Activated naive CD4-positive, alpha-beta T cell (primary cell): ENCODE measurements at regions not wholly inside any gene's neighbourhood (a gene's known extent, or its start where the extent isn't known, plus 50 kb on each side); places are given as distances from the start of the nearest gene placed in this dataset.
A peak's percentile ranks its signal among the peaks of the same experiment; 100 is the strongest.
"Not testable (repeated sequence)": the region's sequence is repeated elsewhere in the genome, so short reads cannot be mapped to it uniquely, and the experiment has no call there.

Source experiments
- DNase-seq, 4 experiments: peaks; one replicate each; lab custom pipeline; 2025; lab: John Stamatoyannopoulos, UW

DNA sequence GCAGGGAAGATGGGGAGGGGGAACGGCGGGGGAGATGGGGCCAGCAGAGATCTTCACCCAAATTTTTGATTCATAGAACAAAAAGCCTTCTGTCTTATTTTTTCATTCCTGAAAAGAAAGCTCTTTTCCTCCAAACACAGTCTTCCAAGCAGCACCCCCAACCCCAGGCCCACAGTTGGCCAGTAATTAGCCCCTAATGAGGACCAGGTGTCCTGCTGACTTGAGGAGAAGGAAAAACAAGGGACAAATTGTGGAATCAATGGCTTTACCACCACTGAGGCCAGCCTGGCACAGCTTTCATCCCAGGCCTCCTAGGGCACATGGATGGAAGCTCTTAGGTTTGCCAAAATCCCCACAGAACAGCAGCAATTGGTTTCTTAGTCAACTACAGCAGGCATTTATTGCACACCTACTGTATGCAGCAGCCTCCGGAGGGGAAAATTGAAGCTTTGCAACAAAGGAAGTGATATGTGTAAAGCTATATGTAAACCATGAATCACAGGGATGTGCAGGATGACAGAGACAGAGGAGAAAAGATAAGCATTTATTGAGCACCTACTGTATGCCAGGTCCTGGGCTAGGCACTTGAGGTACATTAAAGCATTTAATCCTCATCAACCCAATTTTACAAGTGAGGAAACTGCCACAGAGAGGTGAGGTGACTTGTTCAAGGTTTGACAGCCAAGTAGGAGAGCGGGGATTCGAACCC is 199.5 kb downstream of the TBC1D2B start:
- no peak for DNase-seq

GRCh38 chr15:77876107-77876820 is 201.2 kb downstream of the TBC1D2B start:
- DNase-seq, result not testable (repeated sequence)

DNA sequence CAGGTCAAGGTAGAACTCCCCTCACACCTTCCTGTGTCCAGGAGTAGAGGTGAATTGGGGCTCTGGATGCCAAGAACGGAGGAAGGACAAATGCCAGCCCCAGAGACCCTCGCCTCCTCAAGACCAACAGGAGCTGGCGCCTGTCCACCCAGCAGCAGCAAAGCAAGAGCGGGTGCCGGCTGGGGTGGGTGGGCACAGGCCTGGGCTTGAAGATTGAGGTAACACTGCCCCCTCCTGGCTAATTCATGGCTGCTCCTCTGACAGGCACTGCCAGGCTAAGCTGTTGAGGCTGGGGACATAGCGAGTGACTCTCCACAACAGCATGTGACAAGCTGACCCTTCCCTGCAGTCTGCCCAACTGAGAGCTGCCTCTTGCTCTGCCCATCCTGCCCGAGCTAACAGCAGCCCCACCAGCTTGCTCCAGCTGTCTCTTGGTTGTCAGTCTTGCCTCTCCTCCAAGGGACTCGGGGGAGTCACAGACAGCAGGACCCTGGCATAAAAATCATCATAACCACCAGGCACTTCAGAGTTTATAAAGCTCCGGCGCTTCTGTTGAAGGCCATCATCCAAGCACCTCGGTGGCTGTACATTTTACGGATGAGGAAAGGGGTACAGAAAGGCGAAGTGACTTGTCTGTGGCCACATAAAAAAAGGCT is 202.3 kb downstream of the TBC1D2B start:
- DNase-seq, result peak in 1 of 4 experiments; percentile 7

DNA sequence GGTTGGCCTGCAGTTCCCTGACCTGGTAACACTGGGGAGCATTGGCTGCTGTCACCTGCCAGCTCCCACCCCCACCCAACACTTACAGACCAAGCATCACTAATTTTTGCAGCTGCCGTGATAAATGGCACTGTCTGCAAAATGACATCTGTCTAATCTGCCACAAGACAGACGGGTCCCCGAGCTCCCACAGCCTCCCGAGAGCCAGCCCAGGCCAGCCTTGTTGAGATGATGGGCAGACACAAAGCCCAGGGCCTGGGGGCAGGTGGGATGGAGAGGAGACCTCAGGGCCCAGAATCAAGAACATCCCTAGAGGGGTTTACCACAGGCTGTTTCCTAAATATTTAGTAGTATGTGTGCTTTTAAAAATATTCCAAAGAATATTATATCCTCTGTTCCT is 203.4 kb downstream of the TBC1D2B start:
- DNase-seq, result no peak

DNA sequence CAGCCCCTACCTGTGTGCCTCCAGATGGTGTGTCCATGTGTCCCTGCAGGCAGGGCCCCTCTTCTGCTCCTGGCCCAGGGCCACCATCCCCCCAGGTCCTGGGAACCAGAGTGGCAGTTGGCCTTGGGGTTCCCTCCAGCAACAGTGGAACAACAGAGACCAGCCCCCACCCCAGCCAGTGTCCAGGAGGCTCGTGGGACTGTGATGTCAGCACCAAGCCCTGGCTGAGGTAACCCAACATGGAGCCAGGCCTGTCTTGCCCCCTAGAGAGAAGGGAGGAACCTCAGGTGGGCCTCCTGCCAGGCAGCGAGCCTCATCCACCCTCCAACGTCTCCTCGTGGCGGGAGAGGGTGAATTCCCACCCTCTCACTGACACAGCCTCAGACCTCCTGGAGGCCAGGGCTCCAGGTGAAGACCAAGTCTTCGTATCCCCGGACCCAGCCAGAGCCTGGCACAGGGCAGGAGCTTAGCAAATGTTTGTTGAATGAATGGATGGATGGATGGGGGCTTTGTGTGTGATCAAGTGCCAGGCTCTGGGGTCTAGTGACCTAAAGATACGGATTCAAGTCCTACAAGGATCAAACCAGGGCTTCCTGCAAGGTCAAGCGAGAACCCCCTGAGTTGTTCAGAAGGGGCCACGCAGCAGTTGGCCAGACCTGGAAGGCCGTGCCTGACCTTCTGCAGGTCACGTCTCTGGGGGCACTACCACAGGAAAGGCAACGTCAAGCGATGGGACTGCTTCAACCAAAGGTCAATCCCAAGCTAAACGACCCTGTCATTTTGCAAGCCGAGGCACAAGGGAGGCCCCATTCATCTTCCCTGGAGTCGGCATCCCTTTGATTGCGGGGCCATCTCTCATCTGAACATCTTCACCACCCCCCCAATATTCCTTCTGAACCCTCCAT is 204.7 kb downstream of the TBC1D2B start:
- DNase-seq, result not testable (repeated sequence)

- DNase-seq, result no peak
Observed at GRCh38 chr15:77871852-77872371, 205.6 kb downstream of the TBC1D2B start.

GRCh38 chr15:77870195-77871065 is 207.1 kb downstream of the TBC1D2B start:
- no peak for DNase-seq

DNA sequence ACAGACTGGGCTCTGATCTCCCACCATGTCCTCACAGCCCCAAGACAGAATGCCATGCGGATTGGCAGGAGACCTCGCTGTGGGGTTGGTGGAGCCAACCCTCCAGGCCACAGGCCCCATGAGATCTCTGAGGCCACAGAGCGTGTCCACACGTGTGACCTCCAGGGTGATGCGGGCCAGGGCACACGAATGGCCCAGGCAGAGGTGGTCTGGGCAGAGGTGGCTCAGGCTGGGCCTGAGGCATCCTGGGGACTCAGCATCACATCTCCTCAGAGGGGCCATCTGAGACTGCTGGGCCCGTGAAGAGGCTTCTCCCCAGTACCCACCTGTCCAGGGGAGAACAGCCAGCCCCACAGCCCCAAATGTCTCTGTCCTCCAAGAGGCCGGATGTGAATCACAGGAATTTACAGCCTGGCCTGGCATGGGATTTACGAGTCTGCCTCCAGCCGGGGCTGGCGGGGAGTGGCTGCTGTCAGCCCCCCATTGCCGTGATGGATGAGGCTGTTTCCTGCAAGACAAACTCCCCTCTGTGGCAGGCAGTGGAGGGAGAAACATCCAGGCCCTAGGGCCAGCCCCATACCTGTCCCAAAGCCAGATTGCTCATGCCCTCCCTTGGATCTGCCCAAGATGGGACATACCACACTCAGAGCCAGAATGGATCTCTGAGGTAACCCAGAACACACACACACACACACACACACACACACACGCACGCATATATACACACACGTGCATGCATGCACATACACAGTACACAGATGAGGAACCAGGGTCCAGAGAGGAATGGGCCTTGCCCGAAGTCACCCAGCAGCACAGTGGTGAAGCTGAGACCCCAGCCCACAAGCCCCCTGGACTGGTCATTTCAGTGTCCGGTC is 208.3 kb downstream of the TBC1D2B start:
- DNase-seq, result no peak

- not testable (repeated sequence) for DNase-seq
Observed at GRCh38 chr15:77868048-77868629, 209.4 kb downstream of the TBC1D2B start.

- no peak for DNase-seq
Observed at GRCh38 chr15:77867266-77868047, 210.1 kb downstream of the TBC1D2B start.

DNA sequence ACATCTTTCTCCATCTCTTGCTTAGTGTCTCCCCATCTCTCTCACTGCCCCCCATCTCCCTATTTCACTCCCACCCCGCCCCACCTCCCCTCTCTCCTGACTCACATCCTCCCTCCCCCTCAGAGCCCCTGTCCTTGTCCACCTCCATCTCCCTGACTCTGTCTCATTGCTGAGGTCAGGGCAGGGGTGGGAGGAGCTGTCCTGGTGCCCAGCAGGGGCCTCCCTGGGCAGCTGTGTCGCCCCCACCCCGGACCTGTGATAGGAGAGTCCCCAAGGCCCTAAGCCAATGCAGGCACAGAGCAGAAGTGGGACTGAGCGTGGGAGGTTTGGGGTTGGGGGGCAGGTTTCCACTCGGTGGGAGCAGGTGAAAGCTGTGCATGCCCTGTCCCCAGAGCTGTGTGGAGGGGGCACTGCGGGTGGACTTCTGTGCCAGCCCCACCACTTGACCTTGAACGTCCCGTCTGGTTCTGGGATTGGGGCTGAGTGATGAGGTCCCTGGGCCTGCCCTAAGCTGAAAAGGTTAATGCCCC is 210.8 kb downstream of the TBC1D2B start:
- DNase-seq, result no peak

GRCh38 chr15:77866186-77866585 is 211.3 kb downstream of the TBC1D2B start:
- DNase-seq, result no peak

GRCh38 chr15:77865701-77866100 is 211.8 kb downstream of the TBC1D2B start:
- DNase-seq, result no peak

DNA sequence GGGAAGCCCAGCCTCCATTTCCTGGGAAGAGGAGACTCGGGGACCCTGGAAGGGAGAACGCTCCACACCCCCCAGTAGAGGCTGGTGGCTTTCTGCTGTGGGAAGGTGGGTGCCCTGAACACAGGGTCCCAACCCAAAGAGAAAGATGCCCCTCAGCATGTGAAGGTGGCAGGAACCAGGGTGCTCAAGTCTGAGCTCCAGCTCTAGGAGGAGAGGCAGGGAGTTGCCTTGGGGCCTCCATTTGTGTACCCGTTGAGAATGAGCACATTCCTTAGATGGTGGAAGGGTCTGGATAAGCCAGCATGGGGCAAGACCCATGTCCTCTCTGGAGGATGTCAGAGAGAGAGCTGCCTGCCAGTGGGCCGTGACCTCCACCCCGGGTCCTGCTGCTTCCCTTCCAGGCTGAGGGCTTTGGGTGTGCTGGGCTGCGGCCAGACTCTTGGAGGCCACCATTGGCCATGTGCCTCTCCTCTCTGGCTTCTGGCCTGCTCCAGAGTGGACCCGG is 212.4 kb downstream of the TBC1D2B start:
- no peak for DNase-seq

- no peak for DNase-seq
Observed at GRCh38 chr15:77864211-77865105, 213.1 kb downstream of the TBC1D2B start.

DNA sequence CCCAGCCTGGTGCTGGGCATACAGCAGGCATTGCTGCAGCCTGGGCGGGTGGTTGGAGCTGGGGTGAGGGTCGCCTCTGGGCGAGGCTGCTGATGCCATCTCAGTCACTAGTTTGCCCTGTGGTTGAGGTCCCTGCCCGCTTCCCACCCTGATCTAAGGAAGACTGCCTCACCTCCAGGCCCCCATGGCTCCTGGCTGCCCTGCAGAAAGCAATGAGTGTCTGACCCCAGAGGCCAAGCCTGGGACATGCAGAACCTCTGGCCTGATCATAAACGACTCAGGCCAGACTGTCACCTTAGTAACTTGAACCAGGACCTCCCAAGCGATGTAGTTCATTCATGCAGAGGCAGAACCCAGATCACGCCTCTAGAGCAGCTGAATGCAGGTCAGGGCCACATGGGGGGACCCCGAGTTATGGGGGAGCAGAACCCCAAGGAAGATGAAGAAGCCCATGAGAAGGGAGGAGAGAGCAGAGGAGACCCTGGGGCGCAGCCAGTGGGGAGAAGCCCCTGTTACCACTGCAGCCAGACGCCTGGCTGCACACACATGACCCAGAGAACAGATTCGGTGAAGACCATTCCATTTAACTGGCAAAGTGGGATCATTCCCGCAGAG is 213.9 kb downstream of the TBC1D2B start:
- no peak for DNase-seq
